ENCODE measurements at regions not wholly inside any gene's neighbourhood (a gene's known extent, or its start where the extent isn't known, plus 50 kb on each side); places are given as distances from the start of the nearest gene placed in this dataset.

DNA sequence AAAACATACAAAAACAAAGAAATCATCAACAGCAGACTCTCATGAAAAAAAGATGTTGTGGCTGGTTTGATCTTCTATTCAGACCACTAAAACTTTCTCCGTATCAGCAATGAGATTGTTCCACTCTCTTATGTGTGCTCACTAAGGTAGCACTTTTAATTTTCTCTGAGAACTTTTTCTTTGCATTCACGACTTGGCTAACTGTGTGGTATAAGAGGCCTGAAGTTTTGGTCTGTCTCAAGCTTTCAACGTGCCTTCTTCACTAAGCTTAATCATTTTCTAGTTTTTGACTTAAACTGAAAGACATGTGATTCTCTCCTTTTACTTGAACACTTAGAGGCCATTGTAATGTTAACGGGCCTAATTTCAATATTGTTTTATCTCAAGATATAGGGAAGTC is 1231.6 kb downstream of the SORCS3 start:
- no peak for TF ChIP-seq CTCF (IDR thresholded peaks at IDR 0.05; ENCODE audit: unreplicated experiment in 3 of 3)
- Mint-ChIP-seq H3K9me3 (peaks cover 21% of the 10 kb centered on the region), H3K4me3 (no peak overlapping the region), H3K27ac (no peak overlapping the region), H3K27me3 (ENCODE audit: low read depth) (no peaks in the 10 kb centered on the region), H3K36me3 (ENCODE audit: low read depth) (no peaks in the 10 kb centered on the region), H3K4me1 (no peaks in the 10 kb centered on the region)

GRCh38 chr10:105868935-105869334 is 1227.8 kb downstream of the SORCS3 start:
- H3K36me3 Mint-ChIP-seq (ENCODE audit: low read depth): no peaks in the 10 kb centered on the region
- TF ChIP-seq CTCF (IDR thresholded peaks at IDR 0.05; ENCODE audit: unreplicated experiment in 3 of 3): no peak
- peaks cover 21% of the 10 kb centered on the region for H3K9me3 Mint-ChIP-seq
- no peaks in the 10 kb centered on the region for H3K4me1 Mint-ChIP-seq
- no peak overlapping the region for H3K27ac Mint-ChIP-seq
- no peaks in the 10 kb centered on the region for H3K27me3 Mint-ChIP-seq (ENCODE audit: low read depth)
- no peak overlapping the region for H3K4me3 Mint-ChIP-seq

- no peaks in the 10 kb centered on the region for H3K4me1 Mint-ChIP-seq
- H3K27me3 Mint-ChIP-seq (ENCODE audit: low read depth): no peaks in the 10 kb centered on the region
- no peak for TF ChIP-seq CTCF (IDR thresholded peaks at IDR 0.05; ENCODE audit: unreplicated experiment in 3 of 3)
- no peaks in the 10 kb centered on the region for H3K9me3 Mint-ChIP-seq
- no peaks in the 10 kb centered on the region for H3K36me3 Mint-ChIP-seq (ENCODE audit: low read depth)
- H3K27ac Mint-ChIP-seq: no peak overlapping the region
- no peak overlapping the region for H3K4me3 Mint-ChIP-seq
These were observed 1223.8 kb downstream of the SORCS3 start for GRCh38 chr10:105864854-105865253.

DNA sequence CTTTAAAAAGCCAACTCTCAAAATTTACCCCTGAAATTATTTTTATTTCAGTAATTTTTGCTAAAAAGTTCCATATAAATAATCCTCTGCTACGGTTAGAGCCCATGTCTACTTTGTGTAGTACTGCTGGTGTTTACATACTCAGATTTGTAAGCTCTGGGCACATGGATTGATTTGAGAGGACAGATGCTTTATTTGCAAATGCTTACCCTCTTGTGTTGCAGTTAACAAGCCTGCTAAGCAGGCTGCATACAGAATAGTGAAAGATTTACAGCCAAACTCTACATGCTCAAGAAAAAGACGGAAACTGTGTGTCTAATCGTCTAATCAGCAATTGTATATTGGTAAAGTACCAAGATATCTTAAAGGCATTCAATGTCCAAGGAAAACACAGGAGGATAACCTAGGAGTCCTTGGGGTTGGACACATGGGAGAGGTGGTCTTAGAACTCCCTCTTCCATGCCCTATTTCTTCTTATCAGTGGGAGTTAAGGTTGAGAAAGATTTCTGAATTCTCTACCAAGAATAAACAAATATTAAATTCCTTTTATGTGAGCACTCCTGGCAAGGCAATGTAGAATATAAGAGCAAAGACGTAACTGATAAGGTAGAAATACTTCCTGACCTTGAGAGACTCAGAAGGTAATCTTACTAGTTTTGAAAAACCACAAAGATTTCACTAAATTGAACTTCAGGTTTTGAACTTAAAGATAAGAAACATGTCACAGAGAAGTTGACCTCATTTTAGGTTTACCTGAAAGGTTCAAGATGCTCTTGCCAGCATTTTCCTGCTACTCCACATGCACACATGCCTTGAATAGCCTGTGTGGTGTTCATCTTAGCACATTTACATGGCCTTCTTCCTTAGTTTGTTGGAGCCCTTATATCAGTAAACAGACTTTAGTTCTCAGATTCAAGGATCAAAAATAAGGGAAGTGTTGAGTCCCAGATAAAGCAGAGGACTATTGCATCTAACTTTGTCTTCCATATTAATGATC is 1216.5 kb downstream of the SORCS3 start:
- Mint-ChIP-seq H3K27ac (peak overlapping the region in 2 of 3 experiments; percentile 13 to 23), H3K4me1 (peaks cover 6% of the 10 kb centered on the region), H3K4me3 (no peak overlapping the region), H3K36me3 (ENCODE audit: low read depth) (no peaks in the 10 kb centered on the region), H3K27me3 (ENCODE audit: low read depth) (no peaks in the 10 kb centered on the region), H3K9me3 (no peaks in the 10 kb centered on the region)
- no peak for TF ChIP-seq CTCF (IDR thresholded peaks at IDR 0.05; ENCODE audit: unreplicated experiment in 3 of 3)

DNA sequence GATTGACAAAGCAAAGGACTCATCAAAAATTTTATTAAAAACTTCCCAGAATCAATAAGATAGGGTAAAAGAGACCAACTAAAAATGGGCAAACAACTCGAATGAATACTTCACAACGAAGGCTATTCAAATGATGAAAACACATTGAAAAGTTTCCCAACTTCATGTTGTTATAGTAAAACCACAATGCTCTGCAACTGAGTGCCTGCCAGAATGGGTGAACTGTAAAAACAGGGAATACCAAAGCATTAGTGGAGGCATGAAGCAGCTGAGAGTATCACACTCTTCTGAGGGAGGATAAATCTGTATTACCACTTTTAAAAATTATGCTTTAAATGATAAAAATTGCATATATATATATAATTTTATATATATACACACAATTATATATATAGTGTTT is 1214.7 kb downstream of the SORCS3 start:
- Mint-ChIP-seq H3K27ac (no peak overlapping the region), H3K36me3 (ENCODE audit: low read depth) (no peaks in the 10 kb centered on the region)

More for the DNA sequence above, 1214.7 kb downstream of the SORCS3 start:
- TF ChIP-seq CTCF (IDR thresholded peaks at IDR 0.05; ENCODE audit: unreplicated experiment in 3 of 3): no peak
- Mint-ChIP-seq H3K9me3 (no peaks in the 10 kb centered on the region), H3K4me1 (peaks cover 6% of the 10 kb centered on the region), H3K4me3 (no peak overlapping the region), H3K27me3 (ENCODE audit: low read depth) (no peaks in the 10 kb centered on the region)
